CD4-positive, alpha-beta T cell treated with Interleukin-15 for 4 hours (primary cell): ENCODE measurements at regions not wholly inside any gene's neighbourhood (a gene's known extent, or its start where the extent isn't known, plus 50 kb on each side); places are given as distances from the start of the nearest gene placed in this dataset.
A peak's percentile ranks its signal among the peaks of the same experiment; 100 is the strongest.

ENCODE experiments used
- DNase-seq: peaks from one replicate; pipeline ENCODE4 v3.0.0-alpha.2; 2020; ENCODE audit warnings: low spot score

- DNase-seq = no peak
These were observed 192.0 kb downstream of the PIK3R1 start for GRCh38 chr5:68407311-68408239.

GRCh38 chr5:68408345-68408871, 192.9 kb downstream of the PIK3R1 start:
- no peak for DNase-seq

GRCh38 chr5:68409259-68409658, 193.7 kb downstream of the PIK3R1 start:
- DNase-seq = no peak

GRCh38 chr5:68411161-68411560, 195.6 kb downstream of the PIK3R1 start:
- no peak for DNase-seq

GRCh38 chr5:68415177-68416085, 199.9 kb downstream of the PIK3R1 start:
- DNase-seq = no peak

GRCh38 chr5:68416714-68417113, 201.2 kb downstream of the PIK3R1 start:
- DNase-seq = no peak

- DNase-seq = no peak
These were observed 202.6 kb downstream of the PIK3R1 start for GRCh38 chr5:68418201-68418600.

GRCh38 chr5:68418680-68419079, 203.1 kb downstream of the PIK3R1 start:
- no peak for DNase-seq

GRCh38 chr5:68419081-68419636, 203.6 kb downstream of the PIK3R1 start:
- DNase-seq = no peak

GRCh38 chr5:68419637-68420452, 204.3 kb downstream of the PIK3R1 start:
- DNase-seq = no peak

- no peak for DNase-seq
These were observed 205.2 kb downstream of the PIK3R1 start for GRCh38 chr5:68420476-68421344.

GRCh38 chr5:68421485-68422220, 206.1 kb downstream of the PIK3R1 start:
- no peak for DNase-seq

GRCh38 chr5:68423154-68423811, 207.7 kb downstream of the PIK3R1 start:
- no peak for DNase-seq

- peak; percentile 66 for DNase-seq
These were observed 209.4 kb downstream of the PIK3R1 start for GRCh38 chr5:68424799-68425537.

- DNase-seq = no peak
These were observed 211.0 kb downstream of the PIK3R1 start for GRCh38 chr5:68426586-68426985.

- DNase-seq = no peak
These were observed 212.8 kb downstream of the PIK3R1 start for GRCh38 chr5:68428231-68428811.

GRCh38 chr5:68429510-68429909, 214.0 kb downstream of the PIK3R1 start:
- no peak for DNase-seq

GRCh38 chr5:68430279-68430678, 214.7 kb downstream of the PIK3R1 start:
- no peak for DNase-seq
